T1000 (cell line): ENCODE measurements at regions not wholly inside any gene's neighbourhood (a gene's known extent, or its start where the extent isn't known, plus 50 kb on each side); places are given as distances from the start of the nearest gene placed in this dataset.

Source experiments
- DNase-seq: peaks from one replicate; lab custom pipeline; 2025; ENCODE audit warnings: mixed read lengths; lab: John Stamatoyannopoulos, UW

- no peak for DNase-seq
These were observed 121.5 kb upstream of the PJA2 start for GRCh38 chr5:109531262-109531661.

- DNase-seq, result no peak
These were observed 120.2 kb upstream of the PJA2 start for GRCh38 chr5:109529987-109530386.

- DNase-seq, result no peak
These were observed 119.7 kb upstream of the PJA2 start for GRCh38 chr5:109529520-109529919.

- DNase-seq, result no peak
These were observed 114.8 kb upstream of the PJA2 start for GRCh38 chr5:109524555-109524954.

GRCh38 chr5:109524026-109524425 lies 114.3 kb upstream of the PJA2 start:
- no peak for DNase-seq

- DNase-seq, result no peak
These were observed 112.6 kb upstream of the PJA2 start for GRCh38 chr5:109522404-109522803.

- no peak for DNase-seq
These were observed 109.6 kb upstream of the PJA2 start for GRCh38 chr5:109519416-109519815.

GRCh38 chr5:109516390-109516789 lies 106.6 kb upstream of the PJA2 start:
- DNase-seq, result no peak

- DNase-seq, result no peak
These were observed 102.4 kb upstream of the PJA2 start for GRCh38 chr5:109511980-109512734.

- no peak for DNase-seq
These were observed 96.8 kb upstream of the PJA2 start for GRCh38 chr5:109506556-109506955.

GRCh38 chr5:109496112-109496511 lies 86.3 kb upstream of the PJA2 start:
- DNase-seq, result no peak

- no peak for DNase-seq
These were observed 78.1 kb upstream of the PJA2 start for GRCh38 chr5:109487753-109488420.

- DNase-seq, result no peak
These were observed 76.5 kb upstream of the PJA2 start for GRCh38 chr5:109486200-109486804.

- no peak for DNase-seq
These were observed 75.3 kb upstream of the PJA2 start for GRCh38 chr5:109485030-109485429.

GRCh38 chr5:109484597-109484996 lies 74.8 kb upstream of the PJA2 start:
- DNase-seq, result no peak

- no peak for DNase-seq
These were observed 73.7 kb upstream of the PJA2 start for GRCh38 chr5:109483395-109483971.

- no peak for DNase-seq
These were observed 73.0 kb upstream of the PJA2 start for GRCh38 chr5:109482748-109483147.

GRCh38 chr5:109479260-109479860 lies 69.6 kb upstream of the PJA2 start:
- no peak for DNase-seq

- DNase-seq, result no peak
These were observed 69.1 kb upstream of the PJA2 start for GRCh38 chr5:109478830-109479229.

GRCh38 chr5:109476292-109476691 lies 66.5 kb upstream of the PJA2 start:
- no peak for DNase-seq

- no peak for DNase-seq
These were observed 60.3 kb upstream of the PJA2 start for GRCh38 chr5:109469896-109470662.
